K562 (cell line): ENCODE measurements at regions not wholly inside any gene's neighbourhood (a gene's known extent, or its start where the extent isn't known, plus 50 kb on each side); places are given as distances from the start of the nearest gene placed in this dataset.

Experiments
- ATAC-seq: fragments of 200-7000 bp; cut with Tn5 transposase; 3 replicates; pipeline ENCODE4 v1.9.1; 2020; ENCODE audit warnings: moderate library complexity
- BruUV-seq: library from RNA; stranded (reverse); fragments of 400-500 nt; replicated peaks from 2 replicates; lab custom pipeline; 2021; lab: Mats Ljungman, UMichigan
- CTCF ChIA-PET: fragments of 300-600 bp; formaldehyde crosslinking; extraction: SDS; loops from one replicate; lab custom pipeline; 2021; ENCODE audit warnings: low intra/inter-chr PET ratio; lab: Yijun Ruan, JAX
- POLR2A ChIA-PET: fragments of 300-600, 350-650 bp; sonication (Branson Sonifier 250); formaldehyde crosslinking; extraction: SDS; loops from one replicate; lab custom pipeline; 2021; ENCODE audit warnings: antibody characterized with exemption, inconsistent platforms; lab: Yijun Ruan, JAX
- DNase-seq, 4 experiments: peaks; one replicate each; pipeline versions ENCODE4 v3.0.0 to v3.0.0-alpha.2; 2011 to 2018; ENCODE audit warnings: low spot score in 3 of 4, mixed read lengths in 3 of 4; ENCODE audit errors: extremely low read depth in 1 of 4
- FAIRE-seq: peaks from 2 replicates; lab custom pipeline; 2011; peaks lifted over from hg19 to GRCh38; lab: Jason Lieb, UNC
- H2AFZ ChIP-seq: 2 replicates; pipeline ENCODE4 v1.6.0; 2011; ENCODE audit warnings: low read depth, low read length, control low read depth, inconsistent platforms
- H3K27ac ChIP-seq: fragments of 200-600 bp; 3 replicates; pipeline ENCODE4 v1.8.0; 2011; ENCODE audit warnings: low read depth, mild to moderate bottlenecking, control low read depth, inconsistent platforms, low read length, moderate library complexity, mixed read lengths; ENCODE audit errors: extremely low read depth
- H3K27me3 ChIP-seq, 2 experiments: fragments of 300-600 bp in 1 of 2; 2 replicates in 1 of 2; 3 replicates in 1 of 2; pipeline versions ENCODE4 v1.6.0 to v1.8.0; 2011; ENCODE audit warnings: inconsistent platforms in 2 of 2, low read length in 2 of 2, mild to moderate bottlenecking in 1 of 2, mixed read lengths in 1 of 2, moderate library complexity in 1 of 2; ENCODE audit not compliant: control insufficient read depth in 2 of 2, insufficient read depth in 2 of 2
- H3K36me3 ChIP-seq: fragments of 300-600 bp; 3 replicates; pipeline ENCODE4 v1.8.0; 2011; ENCODE audit warnings: mild to moderate bottlenecking, low read length, inconsistent platforms; ENCODE audit not compliant: control insufficient read depth, insufficient read depth
- H3K4me1 ChIP-seq, 2 experiments: fragments of 200-600 bp in 1 of 2; replicated peaks in 1 of 2; 2 replicates in 1 of 2; 3 replicates in 1 of 2; pipeline versions ENCODE4 v1.5.1 to v1.8.0; 2011; ENCODE audit warnings: inconsistent platforms in 2 of 2, low read length in 2 of 2, mild to moderate bottlenecking in 1 of 2, mixed read lengths in 1 of 2, moderate library complexity in 1 of 2; ENCODE audit not compliant: control insufficient read depth in 2 of 2, insufficient read depth in 2 of 2
- H3K4me2 ChIP-seq: 2 replicates; pipeline ENCODE4 v1.6.1; 2011; ENCODE audit warnings: low read length, control low read depth, inconsistent platforms, mixed read lengths; ENCODE audit not compliant: insufficient read depth
- H3K4me3 ChIP-seq: fragments of 200-600 bp; sonication (generic), shearing (Covaris generic); 2 replicates; pipeline ENCODE4 v1.5.1; 2016; ENCODE audit warnings: control low read depth, inconsistent platforms
- H3K79me2 ChIP-seq: fragments of 200-600 bp; 3 replicates; pipeline ENCODE4 v1.8.0; 2011; ENCODE audit warnings: low read length, inconsistent platforms; ENCODE audit not compliant: control insufficient read depth, insufficient read depth
- H3K9ac ChIP-seq, 2 experiments: 2 replicates each; pipeline versions ENCODE4 v1.6.0 to v1.6.1; 2011; ENCODE audit warnings: low read depth in 2 of 2, low read length in 2 of 2, control low read depth in 1 of 2, inconsistent platforms in 1 of 2, mild to moderate bottlenecking in 1 of 2, mixed read lengths in 1 of 2; ENCODE audit not compliant: insufficient read depth in 1 of 2
- H3K9me1 ChIP-seq: one replicate; pipeline ENCODE4 v1.6.0; 2011; ENCODE audit warnings: inconsistent platforms, mild to moderate bottlenecking, low read length, moderate library complexity; ENCODE audit not compliant: control insufficient read depth, insufficient read depth
- H3K9me3 ChIP-seq: replicated peaks from 2 replicates; pipeline ENCODE4 v1.5.1; 2011; ENCODE audit warnings: low read depth, low read length, inconsistent platforms; ENCODE audit not compliant: control insufficient read depth, insufficient read depth
- H4K20me1 ChIP-seq: replicated peaks from 2 replicates; pipeline ENCODE4 v1.6.1; 2011; ENCODE audit warnings: low read length, inconsistent platforms, mixed read lengths; ENCODE audit not compliant: control insufficient read depth, insufficient read depth
- BRF2 ChIP-seq: IDR thresholded peaks from 3 replicates; pipeline ENCODE4 v1.6.1; 2011; ENCODE audit warnings: borderline replicate concordance, mild to moderate bottlenecking; ENCODE audit not compliant: insufficient read length, insufficient read depth
- E2F5 ChIP-seq: sonication (generic); formaldehyde crosslinking; IDR thresholded peaks from 2 replicates; pipeline ENCODE4 v1.8.0; 2022; ENCODE audit warnings: mild to moderate bottlenecking, missing genetic modification reagents
- LARP7 ChIP-seq: fragments of 450-650 bp; IDR thresholded peaks from 2 replicates; pipeline ENCODE4 v1.6.1; 2016
- NFE2L1 ChIP-seq: fragments of 450-650 bp; IDR thresholded peaks from 2 replicates; pipeline ENCODE4 v1.6.1; 2016; ENCODE audit warnings: missing genetic modification characterization, low read depth, mild to moderate bottlenecking, missing compliant biosample characterization, moderate library complexity, borderline replicate concordance
- NR4A1 ChIP-seq, 2 experiments: fragments of 250-450 bp in 1 of 2; fragments of 450-650 bp in 1 of 2; sonication (Bioruptor Pico) in 1 of 2; IDR thresholded peaks; 2 replicates each; pipeline versions ENCODE4 v1.4.0 to v1.6.1; 2016 to 2020; ENCODE audit warnings: mild to moderate bottlenecking in 2 of 2, missing compliant biosample characterization in 1 of 2, missing genetic modification characterization in 1 of 2, moderate library complexity in 1 of 2
- PHF8 ChIP-seq: fragments of 200-600 bp; sonication (generic); IDR thresholded peaks from 2 replicates; pipeline ENCODE4 v1.6.1; 2012; ENCODE audit warnings: mixed run types, mild to moderate bottlenecking, inconsistent platforms, low read length, moderate library complexity, borderline replicate concordance
- RBM25 ChIP-seq: fragments of 200-400 bp; formaldehyde crosslinking; IDR thresholded peaks from 2 replicates; pipeline ENCODE4 v1.6.1; 2018; ENCODE audit warnings: low read length, low read depth, moderate library complexity; ENCODE audit not compliant: severe bottlenecking
- SMARCA5 ChIP-seq: fragments of 450-650 bp; IDR thresholded peaks from 2 replicates; pipeline ENCODE4 v1.6.1; 2016
- ZNF445 ChIP-seq: fragments of 250-450 bp; sonication (Bioruptor Pico); IDR thresholded peaks from 2 replicates; pipeline ENCODE4 v1.4.0; 2020; ENCODE audit warnings: low read depth, mild to moderate bottlenecking, moderate library complexity
- whole genome bisulfite sequencing: fragments of 100-300 bp; shearing (Covaris generic); methylation state at CpG from one replicate; pipeline ENCODE4 v1.1.6; 2016; ENCODE audit warnings: low coverage, mixed read lengths; ENCODE audit not compliant: insufficient coverage; ENCODE audit errors: missing lambda C conversion rate; 5-methylcytosine and 5-hydroxymethylcytosine counted together
- in situ Hi-C: fragments of 300-500 bp; cut with MboI; formaldehyde crosslinking; loops from 4 replicates; pipeline ENCODE4 v1.15.0; 2018; ENCODE audit warnings: inconsistent platforms, mixed read lengths
- intact Hi-C: fragments of 100-400 bp; cut with micrococcal nuclease; formaldehyde crosslinking; loops from 2 replicates; pipeline ENCODE4 v1.14.2; 2022

- in situ Hi-C loops: no loop called here
- no peaks in the 10 kb centered on the region for H3K9me3 ChIP-seq
- no peaks in the 10 kb centered on the region for H3K36me3 ChIP-seq
- FAIRE-seq: no peak
- BruUV-seq: no TSS peak
- intact Hi-C loops: loop anchor here (10.0 kb wide), 1 partner anchor 389 kb away; the partner anchor contains the start of gene KLF4
- 9% methylated on average over 3 of the region's 3 CpGs for WGBS
- no peak overlapping the region for H3K4me2 ChIP-seq
- no peaks in the 10 kb centered on the region for H3K4me1 ChIP-seq
- H3K27me3 ChIP-seq: peaks cover 13 to 17% of the 10 kb centered on the region in 2 experiments; a peak in 3 of 5 replicates
- ATAC-seq: no peak
- no peak for TF ChIP-seq BRF2
- H4K20me1 ChIP-seq: no peaks in the 10 kb centered on the region
- H3K79me2 ChIP-seq: no peaks in the 10 kb centered on the region
- H3K9ac ChIP-seq: no peak overlapping the region
- POLR2A ChIA-PET: no interaction called here
- H2AFZ ChIP-seq: no peak overlapping the region
- H3K9me1 ChIP-seq: no peaks in the 10 kb centered on the region
- CTCF ChIA-PET: no interaction called here
- DNase-seq: no peak
- no peak overlapping the region for H3K4me3 ChIP-seq
- no peak overlapping the region for H3K27ac ChIP-seq
Observed at GRCh38 chr9:107874137-107874536, 384.6 kb upstream of the KLF4 start.

- in situ Hi-C loops (no loop called here), intact Hi-C loops (loop anchor here (10.0 kb wide), 1 partner anchor 388 kb away; the partner anchor contains the start of gene KLF4)
- Histone ChIP-seq H3K9me1 (no peaks in the 10 kb centered on the region), H3K79me2 (no peaks in the 10 kb centered on the region), H3K4me1 (no peaks in the 10 kb centered on the region), H3K27ac (no peak overlapping the region), H4K20me1 (no peaks in the 10 kb centered on the region), H3K9me3 (no peaks in the 10 kb centered on the region), H3K4me3 (no peak overlapping the region), H3K36me3 (no peaks in the 10 kb centered on the region), H2AFZ (no peak overlapping the region), H3K9ac (no peak overlapping the region), H3K27me3 (peaks cover 17 to 18% of the 10 kb centered on the region in 2 experiments; a peak in 4 of 5 replicates), H3K4me2 (no peak overlapping the region)
- no TSS peak for BruUV-seq
- 2% methylated on average over 3 of the region's 3 CpGs for WGBS
- FAIRE-seq: no peak
- POLR2A ChIA-PET: interaction anchor here (0.6 to 0.8 kb wide), 6 partner anchors 8 to 1015 kb away, joined by 3 read pairs; no protein-coding TSS in a partner anchor
- TF ChIP-seq PHF8: no peak
- no peak for TF ChIP-seq ZNF445 (CRISPR knock-in tag)
- no peak for TF ChIP-seq LARP7
- no peak for TF ChIP-seq RBM25
- TF ChIP-seq NFE2L1 (tag): no peak
- TF ChIP-seq SMARCA5: no peak
- TF ChIP-seq NR4A1 (CRISPR knock-in tag; IDR thresholded peaks at IDR 0.05): no peak
- TF ChIP-seq NR4A1 (tag; IDR thresholded peaks at IDR 0.05): no peak
- TF ChIP-seq E2F5 (CRISPR knock-in tag): no peak
- no peak for ATAC-seq
- DNase-seq: no peak
- CTCF ChIA-PET: no interaction called here
Observed at GRCh38 chr9:107872457-107873192, 383.1 kb upstream of the KLF4 start.
